Upper lobe of right lung (tissue), 1 donor: ENCODE measurements at regions not wholly inside any gene's neighbourhood (a gene's known extent, or its start where the extent isn't known, plus 50 kb on each side); places are given as distances from the start of the nearest gene placed in this dataset.

ENCODE experiments used
- ATAC-seq: fragments of 200-7000 bp; cut with Tn5 transposase; one replicate; pipeline ENCODE4 v1.9.1; 2020; ENCODE audit warnings: mild to moderate bottlenecking, moderate library complexity
- DNase-seq: peaks from one replicate; pipeline ENCODE4 v3.0.0-alpha.2; 2020
- H3K27ac ChIP-seq: fragments of 200-600 bp; one replicate; pipeline ENCODE4 v1.8.0; 2022
- H3K27me3 ChIP-seq: fragments of 200-600 bp; one replicate; pipeline ENCODE4 v1.8.0; 2022; ENCODE audit warnings: mild to moderate bottlenecking
- H3K36me3 ChIP-seq: fragments of 200-600 bp; one replicate; pipeline ENCODE4 v1.8.0; 2022
- H3K4me1 ChIP-seq: fragments of 200-600 bp; one replicate; pipeline ENCODE4 v1.8.0; 2022
- H3K4me3 ChIP-seq: fragments of 200-600 bp; one replicate; pipeline ENCODE4 v1.8.0; 2022; ENCODE audit warnings: mild to moderate bottlenecking
- H3K9me3 ChIP-seq: fragments of 200-600 bp; one replicate; pipeline ENCODE4 v1.8.0; 2022
- CTCF ChIP-seq: fragments of 200-600 bp; IDR thresholded peaks from one replicate; pipeline ENCODE4 v1.8.0; 2022; ENCODE audit warnings: antibody characterized with exemption
- intact Hi-C: fragments of 100-400 bp; cut with DNase I; formaldehyde crosslinking; loops from one replicate; pipeline ENCODE4 v1.11.0; 2022
- donor health status: DM: no; HTN: yes; CAD: no; lungs with severe emphysema.

GRCh38 chr6:113184736-113185135 is 672.4 kb upstream of the MARCKS start:
- Histone ChIP-seq H3K36me3 (no peaks in the 10 kb centered on the region), H3K27me3 (no peaks in the 10 kb centered on the region), H3K4me1 (no peaks in the 10 kb centered on the region), H3K9me3 (no peaks in the 10 kb centered on the region), H3K27ac (no peak overlapping the region), H3K4me3 (no peak overlapping the region)
- intact Hi-C loops = no loop called here
- no peak for TF ChIP-seq CTCF
- DNase-seq (no peak), ATAC-seq (peak; percentile 41)

- Histone ChIP-seq H3K4me3 (no peak overlapping the region), H3K9me3 (no peaks in the 10 kb centered on the region), H3K27ac (no peak overlapping the region), H3K27me3 (no peaks in the 10 kb centered on the region), H3K36me3 (no peaks in the 10 kb centered on the region), H3K4me1 (no peaks in the 10 kb centered on the region)
- no peak for ATAC-seq
- no peak for TF ChIP-seq CTCF
- no peak for DNase-seq
- intact Hi-C loops = no loop called here
Measured at GRCh38 chr6:113185299-113185698, 671.8 kb upstream of the MARCKS start.

- no peak overlapping the region for H3K27ac ChIP-seq
- DNase-seq (no peak), ATAC-seq (no peak)
- H3K4me1 ChIP-seq = no peaks in the 10 kb centered on the region
- no peak overlapping the region for H3K4me3 ChIP-seq
- H3K27me3 ChIP-seq = no peaks in the 10 kb centered on the region
- H3K36me3 ChIP-seq = no peaks in the 10 kb centered on the region
- no peaks in the 10 kb centered on the region for H3K9me3 ChIP-seq
- intact Hi-C loops = no loop called here
- no peak for TF ChIP-seq CTCF
Measured at GRCh38 chr6:113187661-113188060, 669.5 kb upstream of the MARCKS start.

GRCh38 chr6:113188962-113189361 is 668.2 kb upstream of the MARCKS start:
- intact Hi-C loops = no loop called here
- ATAC-seq = peak; percentile 50
- Histone ChIP-seq H3K36me3 (no peaks in the 10 kb centered on the region), H3K4me3 (no peak overlapping the region), H3K27me3 (no peaks in the 10 kb centered on the region), H3K9me3 (no peaks in the 10 kb centered on the region), H3K27ac (no peak overlapping the region), H3K4me1 (no peaks in the 10 kb centered on the region)
- DNase-seq = no peak
- TF ChIP-seq CTCF = no peak

GRCh38 chr6:113190170-113190569 is 667.0 kb upstream of the MARCKS start:
- no peak for TF ChIP-seq CTCF
- Histone ChIP-seq H3K27ac (no peak overlapping the region), H3K9me3 (no peaks in the 10 kb centered on the region), H3K4me3 (no peak overlapping the region), H3K4me1 (no peaks in the 10 kb centered on the region), H3K36me3 (no peaks in the 10 kb centered on the region), H3K27me3 (no peaks in the 10 kb centered on the region)
- no peak for DNase-seq
- no peak for ATAC-seq
- intact Hi-C loops = no loop called here

GRCh38 chr6:113194090-113194489 is 663.1 kb upstream of the MARCKS start:
- ATAC-seq = no peak
- H3K9me3 ChIP-seq = no peaks in the 10 kb centered on the region
- no peaks in the 10 kb centered on the region for H3K4me1 ChIP-seq
- H3K36me3 ChIP-seq = no peaks in the 10 kb centered on the region
- intact Hi-C loops = no loop called here
- H3K27me3 ChIP-seq = no peaks in the 10 kb centered on the region
- no peak for TF ChIP-seq CTCF
- DNase-seq = no peak
- no peak overlapping the region for H3K4me3 ChIP-seq
- no peak overlapping the region for H3K27ac ChIP-seq
